ENCODE measurements at regions not wholly inside any gene's neighbourhood (a gene's known extent, or its start where the extent isn't known, plus 50 kb on each side); places are given as distances from the start of the nearest gene placed in this dataset.
A peak's percentile ranks its signal among the peaks of the same experiment; 100 is the strongest.
"Not testable (repeated sequence)": the region's sequence is repeated elsewhere in the genome, so short reads cannot be mapped to it uniquely, and the experiment has no call there.

DNA sequence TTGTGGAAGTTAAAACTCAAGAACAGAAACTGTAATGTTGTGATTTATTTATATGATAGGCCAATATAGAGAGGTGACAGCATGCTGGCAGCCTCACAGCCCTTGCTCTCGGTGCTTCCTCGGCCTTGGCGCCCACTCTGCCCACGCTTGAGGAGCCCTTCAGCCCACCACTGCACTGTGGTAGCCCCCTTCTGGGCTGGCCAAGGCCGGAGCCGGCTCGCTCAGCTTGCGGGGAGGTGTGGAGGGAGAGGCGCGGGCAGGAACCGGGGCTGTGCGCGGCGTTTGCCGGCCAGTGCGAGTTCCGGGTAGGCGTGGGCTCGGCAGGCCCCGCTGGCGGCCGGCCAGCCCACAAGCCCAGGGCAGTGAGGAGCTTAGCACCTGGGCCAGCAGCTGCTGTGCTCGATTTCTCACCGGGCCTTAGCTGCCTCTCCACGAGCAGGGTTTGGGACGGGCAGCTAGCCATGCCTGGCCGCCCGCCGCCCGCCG is 65.8 kb upstream of the SLC8A3 start:
- H3K4me3 ChIP-seq (ENCODE audit: low read depth, low read length), result peak overlapping the region; percentile 45
- TF ChIP-seq, protein P1, sequence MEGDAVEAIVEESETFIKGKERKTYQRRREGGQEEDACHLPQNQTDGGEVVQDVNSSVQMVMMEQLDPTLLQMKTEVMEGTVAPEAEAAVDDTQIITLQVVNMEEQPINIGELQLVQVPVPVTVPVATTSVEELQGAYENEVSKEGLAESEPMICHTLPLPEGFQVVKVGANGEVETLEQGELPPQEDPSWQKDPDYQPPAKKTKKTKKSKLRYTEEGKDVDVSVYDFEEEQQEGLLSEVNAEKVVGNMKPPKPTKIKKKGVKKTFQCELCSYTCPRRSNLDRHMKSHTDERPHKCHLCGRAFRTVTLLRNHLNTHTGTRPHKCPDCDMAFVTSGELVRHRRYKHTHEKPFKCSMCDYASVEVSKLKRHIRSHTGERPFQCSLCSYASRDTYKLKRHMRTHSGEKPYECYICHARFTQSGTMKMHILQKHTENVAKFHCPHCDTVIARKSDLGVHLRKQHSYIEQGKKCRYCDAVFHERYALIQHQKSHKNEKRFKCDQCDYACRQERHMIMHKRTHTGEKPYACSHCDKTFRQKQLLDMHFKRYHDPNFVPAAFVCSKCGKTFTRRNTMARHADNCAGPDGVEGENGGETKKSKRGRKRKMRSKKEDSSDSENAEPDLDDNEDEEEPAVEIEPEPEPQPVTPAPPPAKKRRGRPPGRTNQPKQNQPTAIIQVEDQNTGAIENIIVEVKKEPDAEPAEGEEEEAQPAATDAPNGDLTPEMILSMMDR (IDR thresholded peaks at IDR 0.05; ENCODE audit: insufficient read depth, low read depth, low read length), result no peak
- DNase-seq (ENCODE audit: low read depth), result peak; percentile 15

DNA sequence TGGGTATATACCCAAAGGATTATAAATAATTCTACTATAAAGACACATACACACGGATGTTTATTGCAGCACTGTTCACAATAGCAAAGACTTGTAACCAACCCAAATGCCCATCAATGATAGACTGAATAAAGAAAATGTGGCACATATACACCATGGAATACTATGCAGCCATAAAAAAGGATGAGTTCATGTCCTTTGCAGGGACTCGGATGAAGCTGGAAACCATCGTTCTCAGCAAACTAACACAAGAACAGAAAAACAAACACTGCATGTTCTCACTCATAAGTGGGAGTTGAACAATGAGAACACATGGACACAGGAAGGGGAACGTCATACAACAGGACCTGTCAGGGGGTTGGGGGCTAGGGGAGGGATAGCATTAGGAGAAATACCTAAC is 64.8 kb upstream of the SLC8A3 start:
- not testable (repeated sequence) for H3K4me3 ChIP-seq (ENCODE audit: low read depth, low read length); DNase-seq (ENCODE audit: low read depth)

DNA sequence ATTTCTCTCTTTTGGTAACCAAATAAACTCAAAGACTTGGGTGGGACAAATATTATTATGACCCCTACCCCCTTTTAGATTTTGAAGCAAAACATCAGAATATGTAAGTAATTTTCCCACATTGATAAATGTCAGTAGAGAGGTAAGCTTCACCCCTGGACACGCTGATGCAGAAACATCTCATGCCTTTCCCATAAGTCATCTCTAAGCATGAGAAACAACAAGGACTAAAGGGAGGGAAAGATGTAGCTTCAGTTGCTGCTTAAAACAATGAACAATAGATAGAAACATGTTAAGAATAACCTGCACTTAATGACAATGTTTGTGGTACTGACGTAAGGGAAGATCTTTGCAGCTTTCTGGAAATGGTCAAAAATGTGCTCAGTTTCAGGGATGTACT is 56.3 kb upstream of the SLC8A3 start:
- DNase-seq (ENCODE audit: low read depth), result no peak
- TF ChIP-seq, protein P1 (IDR thresholded peaks at IDR 0.05; ENCODE audit: insufficient read depth, low read depth, low read length), result no peak

DNA sequence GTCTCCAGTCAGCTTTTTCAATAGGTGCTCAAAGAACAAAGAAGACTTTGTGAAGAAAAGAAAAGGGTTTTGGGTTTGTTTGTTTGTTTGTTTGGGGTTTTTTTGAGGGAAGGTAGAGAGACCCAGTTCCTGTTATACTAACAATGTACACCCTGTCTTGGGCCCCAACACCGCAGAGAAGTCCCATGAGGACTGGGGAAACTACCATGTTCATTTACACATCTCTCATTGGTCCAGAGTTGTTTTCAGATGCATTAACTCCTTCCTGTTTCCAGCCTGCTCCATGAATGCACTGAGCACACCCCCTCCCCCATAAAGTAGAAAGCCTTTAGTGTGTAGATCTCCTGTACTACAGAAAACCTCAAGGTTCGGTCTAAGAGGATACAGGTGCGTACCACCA is 51.1 kb upstream of the SLC8A3 start:
- TF ChIP-seq, protein P1 (IDR thresholded peaks at IDR 0.05; ENCODE audit: insufficient read depth, low read depth, low read length), result no peak
- DNase-seq (ENCODE audit: low read depth), result no peak
- no peak overlapping the region for H3K4me3 ChIP-seq (ENCODE audit: low read depth, low read length)

More for the DNA sequence above, 56.3 kb upstream of the SLC8A3 start:
- H3K4me3 ChIP-seq (ENCODE audit: low read depth, low read length), result no peak overlapping the region

DNA sequence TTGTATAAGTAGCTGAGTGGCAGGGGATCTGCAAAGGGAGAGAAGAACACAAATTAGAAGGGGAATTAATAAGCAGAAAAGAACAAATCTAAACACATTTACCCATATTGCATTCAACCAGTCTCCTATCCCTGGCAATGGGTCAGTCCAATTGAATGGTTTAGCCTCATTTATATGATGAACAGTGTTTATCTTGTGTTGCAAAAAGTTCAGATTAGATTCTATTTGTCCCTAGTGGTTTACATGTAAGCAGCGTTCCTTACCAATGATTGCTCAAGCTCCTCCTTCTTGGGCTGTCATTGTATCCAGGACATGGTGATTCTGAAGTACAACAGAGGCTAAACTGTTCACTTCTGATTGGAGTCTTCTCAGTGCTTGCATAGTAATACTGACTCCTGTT is 49.9 kb upstream of the SLC8A3 start:
- DNase-seq (ENCODE audit: low read depth); H3K4me3 ChIP-seq (ENCODE audit: low read depth, low read length): not testable (repeated sequence)

Data from fibroblast of villous mesenchyme (primary cell).